GM19328 (cell line): ENCODE measurements at regions not wholly inside any gene's neighbourhood (a gene's known extent, or its start where the extent isn't known, plus 50 kb on each side); places are given as distances from the start of the nearest gene placed in this dataset.
"Not testable (repeated sequence)": the region's sequence is repeated elsewhere in the genome, so short reads cannot be mapped to it uniquely, and the experiment has no call there.

Experiments used
- ATAC-seq: cut with Tn5 transposase; IDR thresholded peaks from one replicate; pipeline ENCODE4 v1.9.1; 2021; ENCODE audit warnings: mild to moderate bottlenecking, moderate library complexity; ENCODE audit not compliant: unreplicated experiment

- no peak for ATAC-seq
Measured at GRCh38 chr12:66774929-66775328, 96.1 kb upstream of the GRIP1 start.

GRCh38 chr12:66775871-66776270 is 97.0 kb upstream of the GRIP1 start:
- no peak for ATAC-seq

- ATAC-seq: peak; percentile 90
Measured at GRCh38 chr12:66776974-66777373, 98.1 kb upstream of the GRIP1 start.

GRCh38 chr12:66779466-66779865 is 100.6 kb upstream of the GRIP1 start:
- ATAC-seq: no peak

GRCh38 chr12:66786531-66787308 is 107.8 kb upstream of the GRIP1 start:
- no peak for ATAC-seq

GRCh38 chr12:66799551-66799950 is 120.7 kb upstream of the GRIP1 start:
- ATAC-seq: no peak

GRCh38 chr12:66800046-66800445 is 121.2 kb upstream of the GRIP1 start:
- ATAC-seq: no peak

GRCh38 chr12:66803930-66804329 is 125.1 kb upstream of the GRIP1 start:
- ATAC-seq: no peak

- ATAC-seq: no peak
Measured at GRCh38 chr12:66804563-66804974, 125.7 kb upstream of the GRIP1 start.

GRCh38 chr12:66808606-66809005 is 129.7 kb upstream of the GRIP1 start:
- no peak for ATAC-seq

- ATAC-seq: no peak
Measured at GRCh38 chr12:66813137-66813892, 134.4 kb upstream of the GRIP1 start.

GRCh38 chr12:66819587-66819986 is 140.7 kb upstream of the GRIP1 start:
- ATAC-seq: no peak

GRCh38 chr12:66822961-66823360 is 144.1 kb upstream of the GRIP1 start:
- ATAC-seq: no peak

GRCh38 chr12:66823857-66824570 is 145.1 kb upstream of the GRIP1 start:
- no peak for ATAC-seq

GRCh38 chr12:66825921-66826320 is 147.0 kb upstream of the GRIP1 start:
- not testable (repeated sequence) for ATAC-seq

GRCh38 chr12:66829660-66830325 is 150.9 kb upstream of the GRIP1 start:
- ATAC-seq: no peak

- ATAC-seq: no peak
Measured at GRCh38 chr12:66831495-66831894, 152.6 kb upstream of the GRIP1 start.

GRCh38 chr12:66832997-66833396 is 154.1 kb upstream of the GRIP1 start:
- ATAC-seq: no peak

GRCh38 chr12:66836623-66837310 is 157.9 kb upstream of the GRIP1 start:
- no peak for ATAC-seq

- no peak for ATAC-seq
Measured at GRCh38 chr12:66837311-66837627, 158.4 kb upstream of the GRIP1 start.

- no peak for ATAC-seq
Measured at GRCh38 chr12:66838366-66838765, 159.5 kb upstream of the GRIP1 start.
